Epithelial cell of prostate (primary cell): ENCODE measurements at regions not wholly inside any gene's neighbourhood (a gene's known extent, or its start where the extent isn't known, plus 50 kb on each side); places are given as distances from the start of the nearest gene placed in this dataset.

Source experiments
- DNase-seq: peaks from one replicate; pipeline ENCODE4 v3.0.0-alpha.2; 2011; ENCODE audit warnings: low read depth, low spot score
- H3K27ac ChIP-seq: fragments of 450-650 bp; 2 replicates; pipeline ENCODE4 v1.5.1; 2017; ENCODE audit warnings: mild to moderate bottlenecking

GRCh38 chr12:24042651-24043050 lies 93.2 kb upstream of the SOX5 start:
- no peak for DNase-seq
- no peak overlapping the region for H3K27ac ChIP-seq

- no peak overlapping the region for H3K27ac ChIP-seq
- peak; percentile 14 for DNase-seq
Measured at GRCh38 chr12:24039113-24039525, 89.6 kb upstream of the SOX5 start.

GRCh38 chr12:24038211-24038997 lies 88.9 kb upstream of the SOX5 start:
- no peak overlapping the region for H3K27ac ChIP-seq

GRCh38 chr12:24036438-24037216 lies 87.2 kb upstream of the SOX5 start:
- H3K27ac ChIP-seq = no peak overlapping the region

More at GRCh38 chr12:24038211-24038997, 88.9 kb upstream of the SOX5 start:
- DNase-seq = no peak

GRCh38 chr12:24034894-24035293 lies 85.4 kb upstream of the SOX5 start:
- no peak for DNase-seq
- H3K27ac ChIP-seq = no peak overlapping the region

More at GRCh38 chr12:24036438-24037216, 87.2 kb upstream of the SOX5 start:
- no peak for DNase-seq

- no peak overlapping the region for H3K27ac ChIP-seq
- no peak for DNase-seq
Measured at GRCh38 chr12:24034160-24034559, 84.7 kb upstream of the SOX5 start.

- H3K27ac ChIP-seq = no peak overlapping the region
- no peak for DNase-seq
Measured at GRCh38 chr12:24027352-24027751, 77.9 kb upstream of the SOX5 start.

- no peak for DNase-seq
- no peak overlapping the region for H3K27ac ChIP-seq
Measured at GRCh38 chr12:24025153-24025798, 75.8 kb upstream of the SOX5 start.

GRCh38 chr12:24023081-24023480 lies 73.6 kb upstream of the SOX5 start:
- H3K27ac ChIP-seq = no peak overlapping the region
- DNase-seq = no peak

- H3K27ac ChIP-seq = no peak overlapping the region
- no peak for DNase-seq
Measured at GRCh38 chr12:24021164-24021502, 71.7 kb upstream of the SOX5 start.

GRCh38 chr12:24020397-24021163 lies 71.1 kb upstream of the SOX5 start:
- no peak overlapping the region for H3K27ac ChIP-seq
- no peak for DNase-seq

GRCh38 chr12:24015833-24016160 lies 66.3 kb upstream of the SOX5 start:
- no peak overlapping the region for H3K27ac ChIP-seq
- DNase-seq = no peak

- no peak for DNase-seq
- no peak overlapping the region for H3K27ac ChIP-seq
Measured at GRCh38 chr12:24014915-24015832, 65.7 kb upstream of the SOX5 start.

- no peak for DNase-seq
- no peak overlapping the region for H3K27ac ChIP-seq
Measured at GRCh38 chr12:24014240-24014639, 64.8 kb upstream of the SOX5 start.

GRCh38 chr12:24012528-24012927 lies 63.1 kb upstream of the SOX5 start:
- no peak for DNase-seq

GRCh38 chr12:24011927-24012507 lies 62.5 kb upstream of the SOX5 start:
- H3K27ac ChIP-seq = no peak overlapping the region
- no peak for DNase-seq

More at GRCh38 chr12:24012528-24012927, 63.1 kb upstream of the SOX5 start:
- no peak overlapping the region for H3K27ac ChIP-seq

- no peak for DNase-seq
- H3K27ac ChIP-seq = no peak overlapping the region
Measured at GRCh38 chr12:24008166-24008565, 58.7 kb upstream of the SOX5 start.
